ENCODE measurements at regions not wholly inside any gene's neighbourhood (a gene's known extent, or its start where the extent isn't known, plus 50 kb on each side); places are given as distances from the start of the nearest gene placed in this dataset.

GRCh38 chr2:225948903-225949302 is 549.4 kb downstream of the NYAP2 start:
- no peak for TF ChIP-seq CTCF (IDR thresholded peaks at IDR 0.05)
- TF ChIP-seq POLR2A (IDR thresholded peaks at IDR 0.05), result no peak
